ENCODE measurements at regions not wholly inside any gene's neighbourhood (a gene's known extent, or its start where the extent isn't known, plus 50 kb on each side); places are given as distances from the start of the nearest gene placed in this dataset.

DNA sequence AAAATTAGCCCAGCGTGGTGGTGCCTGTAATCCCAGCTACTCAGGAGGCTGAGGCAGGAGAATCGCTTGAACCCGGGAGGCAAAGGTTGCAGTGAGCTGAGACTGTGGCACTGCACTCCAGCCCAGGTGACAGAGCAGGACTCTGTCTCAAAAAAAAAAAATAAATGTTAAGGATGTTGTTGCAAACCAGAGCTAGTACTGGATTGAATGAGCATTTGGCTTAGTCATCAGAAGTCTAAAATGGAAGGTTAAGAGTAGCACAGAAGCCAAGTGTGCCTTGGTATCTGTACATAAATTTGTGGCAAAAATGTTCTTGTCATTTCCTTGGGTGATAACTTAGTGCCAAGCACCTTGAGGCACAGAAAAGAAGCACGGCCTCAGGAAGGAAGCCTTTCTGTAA, 50.6 kb upstream of the MED9 start:
- no peak for DNase-seq (ENCODE audit: low read depth)
- no peak overlapping the region for H3K4me3 ChIP-seq (ENCODE audit: low read depth, low read length)
- TF ChIP-seq, protein P1, sequence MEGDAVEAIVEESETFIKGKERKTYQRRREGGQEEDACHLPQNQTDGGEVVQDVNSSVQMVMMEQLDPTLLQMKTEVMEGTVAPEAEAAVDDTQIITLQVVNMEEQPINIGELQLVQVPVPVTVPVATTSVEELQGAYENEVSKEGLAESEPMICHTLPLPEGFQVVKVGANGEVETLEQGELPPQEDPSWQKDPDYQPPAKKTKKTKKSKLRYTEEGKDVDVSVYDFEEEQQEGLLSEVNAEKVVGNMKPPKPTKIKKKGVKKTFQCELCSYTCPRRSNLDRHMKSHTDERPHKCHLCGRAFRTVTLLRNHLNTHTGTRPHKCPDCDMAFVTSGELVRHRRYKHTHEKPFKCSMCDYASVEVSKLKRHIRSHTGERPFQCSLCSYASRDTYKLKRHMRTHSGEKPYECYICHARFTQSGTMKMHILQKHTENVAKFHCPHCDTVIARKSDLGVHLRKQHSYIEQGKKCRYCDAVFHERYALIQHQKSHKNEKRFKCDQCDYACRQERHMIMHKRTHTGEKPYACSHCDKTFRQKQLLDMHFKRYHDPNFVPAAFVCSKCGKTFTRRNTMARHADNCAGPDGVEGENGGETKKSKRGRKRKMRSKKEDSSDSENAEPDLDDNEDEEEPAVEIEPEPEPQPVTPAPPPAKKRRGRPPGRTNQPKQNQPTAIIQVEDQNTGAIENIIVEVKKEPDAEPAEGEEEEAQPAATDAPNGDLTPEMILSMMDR (IDR thresholded peaks at IDR 0.05; ENCODE audit: control insufficient read depth, extremely low read depth, insufficient read depth) = no peak
